ENCODE measurements at regions not wholly inside any gene's neighbourhood (a gene's known extent, or its start where the extent isn't known, plus 50 kb on each side); places are given as distances from the start of the nearest gene placed in this dataset.

DNA sequence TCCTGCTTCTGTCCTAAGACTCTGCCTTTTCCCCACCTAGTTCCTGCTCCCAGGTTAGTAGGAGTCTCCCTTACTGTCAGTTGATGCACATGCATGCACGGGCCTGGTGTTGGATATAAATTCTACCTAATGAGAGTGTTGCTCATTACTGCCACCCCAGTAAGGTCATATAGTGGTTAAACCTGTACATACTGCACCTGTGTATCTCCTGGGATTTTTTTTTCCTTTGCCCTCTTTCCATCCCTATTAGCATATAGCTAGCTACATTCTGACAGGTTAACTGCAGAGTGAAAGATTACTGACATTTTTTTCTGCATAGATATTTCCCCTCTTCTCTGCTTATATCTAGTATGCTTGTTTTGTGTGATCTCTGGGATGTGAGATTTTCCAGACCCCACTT is 201.5 kb upstream of the PIRT start:
- Histone ChIP-seq H3K9ac (ENCODE audit: control insufficient read depth, insufficient read depth, low read length) (no peak overlapping the region), H3K27ac (ENCODE audit: control insufficient read depth, insufficient read depth) (no peak overlapping the region), H3K4me1 (ENCODE audit: control insufficient read depth, insufficient read depth, low read length) (no peaks in the 10 kb centered on the region), H3K36me3 (ENCODE audit: control insufficient read depth in 2 of 2, insufficient read depth in 2 of 2, low read length in 1 of 2) (no peaks in the 10 kb centered on the region), H3K79me2 (ENCODE audit: control insufficient read depth, insufficient read depth, low read length) (no peaks in the 10 kb centered on the region), H3K27me3 (replicated peaks in 1 of 2; ENCODE audit: control insufficient read depth in 2 of 2, insufficient read depth in 2 of 2, low read length in 1 of 2) (no peaks in the 10 kb centered on the region), H4K20me1 (ENCODE audit: control insufficient read depth, insufficient read depth) (no peaks in the 10 kb centered on the region), H3K9me3 (replicated peaks; ENCODE audit: control insufficient read depth, insufficient read depth, low read length) (no peaks in the 10 kb centered on the region), H2AFZ (ENCODE audit: control insufficient read depth, low read depth, low read length) (no peak overlapping the region), H3K4me2 (ENCODE audit: control insufficient read depth, insufficient read depth) (no peak overlapping the region), H3K4me3 (no peak overlapping the region)
- CTCF ChIA-PET = no interaction called here
- WGBS (ENCODE audit: insufficient coverage, insufficient replicate concordance, low lambda C conversion rate, missing lambda C conversion rate) = 0% methylated on average over 1 of the region's 1 CpG
- SMC1A ChIA-PET (ENCODE audit: uncharacterized antibody, unreplicated experiment) = no interaction called here
- RAD21 ChIA-PET (ENCODE audit: unreplicated experiment) = no interaction called here
- intact Hi-C loops (cut with micrococcal nuclease; ENCODE audit: unreplicated experiment) (no loop called here), in situ Hi-C loops (cut with MboI) (no loop called here)
- ATAC-seq (no peak), DNase-seq (ENCODE audit: low read depth, low spot score) (no peak), FAIRE-seq (no peak)
- BruUV-seq (replicated peaks) = no TSS peak
- no peak for TF ChIP-seq SIN3A (IDR thresholded peaks at IDR 0.05; ENCODE audit: low read depth, low read length)
- TF ChIP-seq, protein P1, sequence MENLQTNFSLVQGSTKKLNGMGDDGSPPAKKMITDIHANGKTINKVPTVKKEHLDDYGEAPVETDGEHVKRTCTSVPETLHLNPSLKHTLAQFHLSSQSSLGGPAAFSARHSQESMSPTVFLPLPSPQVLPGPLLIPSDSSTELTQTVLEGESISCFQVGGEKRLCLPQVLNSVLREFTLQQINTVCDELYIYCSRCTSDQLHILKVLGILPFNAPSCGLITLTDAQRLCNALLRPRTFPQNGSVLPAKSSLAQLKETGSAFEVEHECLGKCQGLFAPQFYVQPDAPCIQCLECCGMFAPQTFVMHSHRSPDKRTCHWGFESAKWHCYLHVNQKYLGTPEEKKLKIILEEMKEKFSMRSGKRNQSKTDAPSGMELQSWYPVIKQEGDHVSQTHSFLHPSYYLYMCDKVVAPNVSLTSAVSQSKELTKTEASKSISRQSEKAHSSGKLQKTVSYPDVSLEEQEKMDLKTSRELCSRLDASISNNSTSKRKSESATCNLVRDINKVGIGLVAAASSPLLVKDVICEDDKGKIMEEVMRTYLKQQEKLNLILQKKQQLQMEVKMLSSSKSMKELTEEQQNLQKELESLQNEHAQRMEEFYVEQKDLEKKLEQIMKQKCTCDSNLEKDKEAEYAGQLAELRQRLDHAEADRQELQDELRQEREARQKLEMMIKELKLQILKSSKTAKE (IDR thresholded peaks at IDR 0.05; ENCODE audit: low read depth, poor library complexity, severe bottlenecking) = no peak
- no peak for TF ChIP-seq CHD2 (IDR thresholded peaks at IDR 0.05; ENCODE audit: borderline replicate concordance, low read depth, low read length)
- TF ChIP-seq SRF (IDR thresholded peaks at IDR 0.05; ENCODE audit: low read depth in 2 of 2, low read length in 2 of 2) = no peak
- no peak for TF ChIP-seq NR2F1 (conservative IDR thresholded peaks at IDR 0.05)
- TF ChIP-seq HDAC6 (IDR thresholded peaks at IDR 0.05; ENCODE audit: unreplicated experiment) = no peak
- TF ChIP-seq IKZF1 (conservative IDR thresholded peaks at IDR 0.05) = no peak
- TF ChIP-seq BCL11A (IDR thresholded peaks at IDR 0.05; ENCODE audit: low read depth, low read length) = no peak
- TF ChIP-seq DPF2 (IDR thresholded peaks at IDR 0.05) = no peak
- TF ChIP-seq, protein P2, sequence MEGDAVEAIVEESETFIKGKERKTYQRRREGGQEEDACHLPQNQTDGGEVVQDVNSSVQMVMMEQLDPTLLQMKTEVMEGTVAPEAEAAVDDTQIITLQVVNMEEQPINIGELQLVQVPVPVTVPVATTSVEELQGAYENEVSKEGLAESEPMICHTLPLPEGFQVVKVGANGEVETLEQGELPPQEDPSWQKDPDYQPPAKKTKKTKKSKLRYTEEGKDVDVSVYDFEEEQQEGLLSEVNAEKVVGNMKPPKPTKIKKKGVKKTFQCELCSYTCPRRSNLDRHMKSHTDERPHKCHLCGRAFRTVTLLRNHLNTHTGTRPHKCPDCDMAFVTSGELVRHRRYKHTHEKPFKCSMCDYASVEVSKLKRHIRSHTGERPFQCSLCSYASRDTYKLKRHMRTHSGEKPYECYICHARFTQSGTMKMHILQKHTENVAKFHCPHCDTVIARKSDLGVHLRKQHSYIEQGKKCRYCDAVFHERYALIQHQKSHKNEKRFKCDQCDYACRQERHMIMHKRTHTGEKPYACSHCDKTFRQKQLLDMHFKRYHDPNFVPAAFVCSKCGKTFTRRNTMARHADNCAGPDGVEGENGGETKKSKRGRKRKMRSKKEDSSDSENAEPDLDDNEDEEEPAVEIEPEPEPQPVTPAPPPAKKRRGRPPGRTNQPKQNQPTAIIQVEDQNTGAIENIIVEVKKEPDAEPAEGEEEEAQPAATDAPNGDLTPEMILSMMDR (IDR thresholded peaks at IDR 0.05 in 2 of 3, conservative IDR thresholded peaks at IDR 0.05 in 1 of 3; ENCODE audit: control insufficient read depth in 2 of 3, extremely low read depth in 1 of 3, insufficient read depth in 1 of 3, low read depth in 3 of 3, low read length in 3 of 3) = no peak
- no peak for TF ChIP-seq ZNF274 (IDR thresholded peaks at IDR 0.05; ENCODE audit: insufficient read depth, insufficient read length)
- TF ChIP-seq TCF12 (IDR thresholded peaks at IDR 0.05; ENCODE audit: low read depth, low read length) = no peak
- TF ChIP-seq, protein P3, sequence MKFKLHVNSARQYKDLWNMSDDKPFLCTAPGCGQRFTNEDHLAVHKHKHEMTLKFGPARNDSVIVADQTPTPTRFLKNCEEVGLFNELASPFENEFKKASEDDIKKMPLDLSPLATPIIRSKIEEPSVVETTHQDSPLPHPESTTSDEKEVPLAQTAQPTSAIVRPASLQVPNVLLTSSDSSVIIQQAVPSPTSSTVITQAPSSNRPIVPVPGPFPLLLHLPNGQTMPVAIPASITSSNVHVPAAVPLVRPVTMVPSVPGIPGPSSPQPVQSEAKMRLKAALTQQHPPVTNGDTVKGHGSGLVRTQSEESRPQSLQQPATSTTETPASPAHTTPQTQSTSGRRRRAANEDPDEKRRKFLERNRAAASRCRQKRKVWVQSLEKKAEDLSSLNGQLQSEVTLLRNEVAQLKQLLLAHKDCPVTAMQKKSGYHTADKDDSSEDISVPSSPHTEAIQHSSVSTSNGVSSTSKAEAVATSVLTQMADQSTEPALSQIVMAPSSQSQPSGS (IDR thresholded peaks at IDR 0.05; ENCODE audit: low read length) = no peak
- TF ChIP-seq MEF2A (IDR thresholded peaks at IDR 0.05; ENCODE audit: insufficient read depth, low read depth, low read length) = no peak
- no peak for TF ChIP-seq HCFC1 (IDR thresholded peaks at IDR 0.05; ENCODE audit: low read length)
- no peak for TF ChIP-seq STAT1 (conservative IDR thresholded peaks at IDR 0.05)
- POLR2A ChIA-PET = no interaction called here
